ENCODE measurements at regions not wholly inside any gene's neighbourhood (a gene's known extent, or its start where the extent isn't known, plus 50 kb on each side); places are given as distances from the start of the nearest gene placed in this dataset.

- Mint-ChIP-seq H3K27ac (no peak overlapping the region), H3K27me3 (ENCODE audit: low read depth) (no peaks in the 10 kb centered on the region), H3K4me3 (no peak overlapping the region), H3K4me1 (peaks cover 31% of the 10 kb centered on the region), H3K36me3 (no peaks in the 10 kb centered on the region), H3K9me3 (peaks cover 2% of the 10 kb centered on the region; the same call in 1 of the 2 replicates)
- no peak for ATAC-seq
- DNase-seq (ENCODE audit: low spot score), result no peak
- ChIA-PET CTCF (interaction anchor here (0.5 to 3.5 kb wide), 7 partner anchors 8 to 305 kb away, joined by 3 to 15 read pairs (median 3); no protein-coding TSS in a partner anchor), POLR2A (no interaction called here)
- no peak for TF ChIP-seq HMGA2 (CRISPR knock-in tag; IDR thresholded peaks at IDR 0.05)
- TF ChIP-seq ZNF232 (CRISPR knock-in tag; IDR thresholded peaks at IDR 0.05), result no peak
- no peak for TF ChIP-seq GABPB1 (CRISPR knock-in tag; IDR thresholded peaks at IDR 0.05)
- no peak for TF ChIP-seq MLX (CRISPR knock-in tag; IDR thresholded peaks at IDR 0.05)
- TF ChIP-seq MAX (CRISPR knock-in tag; IDR thresholded peaks at IDR 0.05), result no peak
- TF ChIP-seq ERG (CRISPR knock-in tag; IDR thresholded peaks at IDR 0.05), result no peak
- TF ChIP-seq FOXK1 (CRISPR knock-in tag; IDR thresholded peaks at IDR 0.05), result no peak
- TF ChIP-seq CBFB (CRISPR knock-in tag; IDR thresholded peaks at IDR 0.05; ENCODE audit: low read depth), result no peak
- no peak for TF ChIP-seq ZNF423 (CRISPR knock-in tag; IDR thresholded peaks at IDR 0.05)
- TF ChIP-seq ATF3 (CRISPR knock-in tag; conservative IDR thresholded peaks at IDR 0.05), result no peak
- TF ChIP-seq TEAD4 (CRISPR knock-in tag; IDR thresholded peaks at IDR 0.05), result no peak
- TF ChIP-seq ZNF263 (CRISPR knock-in tag; IDR thresholded peaks at IDR 0.05; ENCODE audit: low read depth), result no peak
Measured at GRCh38 chr19:28020619-28021258, 1192.2 kb downstream of the UQCRFS1 start.

GRCh38 chr19:28019901-28020300, 1193.0 kb downstream of the UQCRFS1 start:
- DNase-seq (ENCODE audit: low spot score) (no peak), ATAC-seq (no peak)
- H3K4me1 Mint-ChIP-seq, result peaks cover 31% of the 10 kb centered on the region
- H3K4me3 Mint-ChIP-seq, result no peak overlapping the region
- no peak overlapping the region for H3K27ac Mint-ChIP-seq
- POLR2A ChIA-PET, result no interaction called here
- H3K27me3 Mint-ChIP-seq (ENCODE audit: low read depth), result no peaks in the 10 kb centered on the region
- CTCF ChIA-PET, result interaction anchor here (1.3 to 3.5 kb wide), 4 partner anchors 46 to 306 kb away, joined by 3 to 15 read pairs (median 5); no protein-coding TSS in a partner anchor
- no peaks in the 10 kb centered on the region for H3K36me3 Mint-ChIP-seq
- H3K9me3 Mint-ChIP-seq, result peaks cover 6% of the 10 kb centered on the region; the same call in 1 of the 2 replicates
- TF ChIP-seq CREB1 (CRISPR knock-in tag; IDR thresholded peaks at IDR 0.05), result no peak
- TF ChIP-seq RORB (CRISPR knock-in tag; IDR thresholded peaks at IDR 0.05), result no peak
- TF ChIP-seq NFE2L1 (CRISPR knock-in tag; IDR thresholded peaks at IDR 0.05), result no peak
- no peak for TF ChIP-seq USF1 (CRISPR knock-in tag; IDR thresholded peaks at IDR 0.05)
- no peak for TF ChIP-seq GABPB1 (CRISPR knock-in tag; IDR thresholded peaks at IDR 0.05)
- TF ChIP-seq MLX (CRISPR knock-in tag; IDR thresholded peaks at IDR 0.05), result no peak
- TF ChIP-seq IRF2 (CRISPR knock-in tag; IDR thresholded peaks at IDR 0.05; ENCODE audit: borderline replicate concordance, low read depth), result no peak

- no peak overlapping the region for H3K4me3 Mint-ChIP-seq
- no peak overlapping the region for H3K27ac Mint-ChIP-seq
- TF ChIP-seq HMGXB4 (CRISPR knock-in tag; IDR thresholded peaks at IDR 0.05), result no peak
- ChIA-PET POLR2A (no interaction called here), CTCF (interaction anchor here (3.5 kb wide), 1 partner anchor 198 kb away, joined by 15 read pairs; no protein-coding TSS in a partner anchor)
- H3K4me1 Mint-ChIP-seq, result peaks cover 31% of the 10 kb centered on the region
- peaks cover 6% of the 10 kb centered on the region; the same call in 1 of the 2 replicates for H3K9me3 Mint-ChIP-seq
- H3K27me3 Mint-ChIP-seq (ENCODE audit: low read depth), result no peaks in the 10 kb centered on the region
- H3K36me3 Mint-ChIP-seq, result no peaks in the 10 kb centered on the region
- DNase-seq (ENCODE audit: low spot score), result no peak
- no peak for ATAC-seq
Measured at GRCh38 chr19:28019371-28019770, 1193.6 kb downstream of the UQCRFS1 start.

Measured in WTC11 (cell line).